ENCODE measurements at regions not wholly inside any gene's neighbourhood (a gene's known extent, or its start where the extent isn't known, plus 50 kb on each side); places are given as distances from the start of the nearest gene placed in this dataset.

DNA sequence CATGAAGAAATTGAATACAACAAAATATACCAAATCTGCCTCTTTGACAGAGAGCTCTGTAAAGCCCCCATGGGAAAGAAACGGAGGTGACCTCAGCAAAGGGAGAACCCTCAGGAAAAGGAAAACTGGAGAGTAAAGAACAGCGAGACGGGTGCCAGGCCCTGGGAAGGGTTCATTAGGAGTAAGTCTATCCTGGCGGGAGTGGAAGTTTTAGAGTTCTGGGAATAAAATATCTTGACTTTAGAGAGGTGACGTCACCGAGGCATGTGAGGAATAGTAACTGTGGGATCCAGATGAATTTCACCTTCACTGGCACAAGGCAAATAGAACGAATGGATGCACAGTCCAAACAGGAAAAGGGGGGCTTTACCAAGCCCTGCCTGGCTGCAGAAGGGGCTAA, 362.8 kb upstream of the IGFBP3 start:
- H2AFZ ChIP-seq, result peak overlapping the region; percentile 21; the same call in 1 of the 2 replicates
- no peaks in the 10 kb centered on the region for H3K27me3 ChIP-seq (ENCODE audit: insufficient read depth)
- H3K36me3 ChIP-seq (ENCODE audit: insufficient read depth), result no peaks in the 10 kb centered on the region
- no peak for TF ChIP-seq EZH2phosphoT487 (IDR thresholded peaks at IDR 0.05; ENCODE audit: unreplicated experiment)
- TF ChIP-seq JUNB (IDR thresholded peaks at IDR 0.05; ENCODE audit: unreplicated experiment), result no peak
- TF ChIP-seq STAT1 (IDR thresholded peaks at IDR 0.05; ENCODE audit: unreplicated experiment), result no peak
- TF ChIP-seq EZH2 (IDR thresholded peaks at IDR 0.05; ENCODE audit: low read depth, unreplicated experiment), result no peak
- H4K20me1 ChIP-seq (replicated peaks; ENCODE audit: insufficient read depth), result no peaks in the 10 kb centered on the region
- no peaks in the 10 kb centered on the region for H3K79me2 ChIP-seq (replicated peaks; ENCODE audit: insufficient read depth)
- no peak overlapping the region for H3K27ac ChIP-seq (ENCODE audit: low read depth)
- DNase-seq (ENCODE audit: low spot score) (peak; percentile 8), ATAC-seq (no peak)
- no peak overlapping the region for H3K4me3 Mint-ChIP-seq
- H3F3A ChIP-seq (replicated peaks; ENCODE audit: low read depth), result no peaks in the 10 kb centered on the region
- no peaks in the 10 kb centered on the region for H3K9me3 Mint-ChIP-seq
- H3K4me2 ChIP-seq, result no peak overlapping the region
- peaks cover 36% of the 10 kb centered on the region for H3K4me1 Mint-ChIP-seq
- H3K36me3 Mint-ChIP-seq (ENCODE audit: low read depth), result no peaks in the 10 kb centered on the region
- H3K4me1 ChIP-seq (ENCODE audit: insufficient read depth), result peaks cover 6% of the 10 kb centered on the region; the same call in 1 of the 2 replicates
- H3K9me2 ChIP-seq (ENCODE audit: insufficient read depth), result no peaks in the 10 kb centered on the region
- no peak overlapping the region for H3K27ac Mint-ChIP-seq
- H3K27me3 Mint-ChIP-seq (ENCODE audit: insufficient read depth, low read depth, poor library complexity), result no peaks in the 10 kb centered on the region
- no peak overlapping the region for H3K4me3 ChIP-seq

DNA sequence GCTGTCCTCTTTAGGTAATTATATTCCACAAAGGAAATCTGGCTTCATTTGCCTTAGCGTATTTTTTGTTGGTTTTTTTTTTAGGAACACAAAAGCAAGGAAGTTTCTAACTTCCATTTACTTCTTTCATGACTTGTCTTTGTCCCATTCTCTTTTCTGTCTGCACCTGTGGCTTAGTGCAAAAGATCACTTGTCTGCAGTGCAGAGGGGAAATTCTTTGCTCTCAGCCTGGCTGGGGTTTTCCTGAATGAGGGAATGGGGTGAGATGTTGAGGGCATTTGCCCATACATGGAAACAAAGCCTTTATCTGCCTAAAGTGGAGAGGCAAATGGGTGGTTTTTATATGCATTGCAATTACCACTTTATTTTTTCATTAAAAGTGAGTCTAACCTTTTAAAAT, 361.1 kb upstream of the IGFBP3 start:
- no peaks in the 10 kb centered on the region for H3F3A ChIP-seq (replicated peaks; ENCODE audit: low read depth)
- H4K20me1 ChIP-seq (replicated peaks; ENCODE audit: insufficient read depth), result no peaks in the 10 kb centered on the region
- ATAC-seq (peak; percentile 93), DNase-seq (ENCODE audit: low spot score) (peak; percentile 66)
- H3K79me2 ChIP-seq (replicated peaks; ENCODE audit: insufficient read depth), result no peaks in the 10 kb centered on the region
- Mint-ChIP-seq H3K4me3 (no peak overlapping the region), H3K27me3 (ENCODE audit: insufficient read depth, low read depth, poor library complexity) (no peaks in the 10 kb centered on the region), H3K9me3 (no peaks in the 10 kb centered on the region; the same call in 2 of the 3 replicates), H3K4me1 (peaks cover 36% of the 10 kb centered on the region), H3K36me3 (ENCODE audit: low read depth) (no peaks in the 10 kb centered on the region), H3K27ac (peak overlapping the region; percentile 57)
- peaks cover 6% of the 10 kb centered on the region; the same call in 1 of the 2 replicates for H3K4me1 ChIP-seq (ENCODE audit: insufficient read depth)
- no peak overlapping the region for H3K4me3 ChIP-seq
- H3K36me3 ChIP-seq (ENCODE audit: insufficient read depth), result no peaks in the 10 kb centered on the region
- H3K9me2 ChIP-seq (ENCODE audit: insufficient read depth), result no peaks in the 10 kb centered on the region
- H3K27ac ChIP-seq (ENCODE audit: low read depth), result peak overlapping the region; percentile 23; the same call in 1 of the 2 replicates
- H2AFZ ChIP-seq, result no peak overlapping the region
- H3K4me2 ChIP-seq, result no peak overlapping the region
- TF ChIP-seq JUNB (IDR thresholded peaks at IDR 0.05; ENCODE audit: unreplicated experiment) (no peak), POLR2AphosphoS5 (IDR thresholded peaks at IDR 0.05; ENCODE audit: low read depth) (no peak), CREB1 (CRISPR knock-in tag; IDR thresholded peaks at IDR 0.05; ENCODE audit: low read depth) (no peak), ZNF114 (CRISPR knock-in tag; IDR thresholded peaks at IDR 0.05) (no peak), STAT1 (IDR thresholded peaks at IDR 0.05; ENCODE audit: unreplicated experiment) (no peak), ZNF331 (CRISPR knock-in tag; IDR thresholded peaks at IDR 0.05; ENCODE audit: low read depth) (no peak)
- TF ChIP-seq, protein P1, sequence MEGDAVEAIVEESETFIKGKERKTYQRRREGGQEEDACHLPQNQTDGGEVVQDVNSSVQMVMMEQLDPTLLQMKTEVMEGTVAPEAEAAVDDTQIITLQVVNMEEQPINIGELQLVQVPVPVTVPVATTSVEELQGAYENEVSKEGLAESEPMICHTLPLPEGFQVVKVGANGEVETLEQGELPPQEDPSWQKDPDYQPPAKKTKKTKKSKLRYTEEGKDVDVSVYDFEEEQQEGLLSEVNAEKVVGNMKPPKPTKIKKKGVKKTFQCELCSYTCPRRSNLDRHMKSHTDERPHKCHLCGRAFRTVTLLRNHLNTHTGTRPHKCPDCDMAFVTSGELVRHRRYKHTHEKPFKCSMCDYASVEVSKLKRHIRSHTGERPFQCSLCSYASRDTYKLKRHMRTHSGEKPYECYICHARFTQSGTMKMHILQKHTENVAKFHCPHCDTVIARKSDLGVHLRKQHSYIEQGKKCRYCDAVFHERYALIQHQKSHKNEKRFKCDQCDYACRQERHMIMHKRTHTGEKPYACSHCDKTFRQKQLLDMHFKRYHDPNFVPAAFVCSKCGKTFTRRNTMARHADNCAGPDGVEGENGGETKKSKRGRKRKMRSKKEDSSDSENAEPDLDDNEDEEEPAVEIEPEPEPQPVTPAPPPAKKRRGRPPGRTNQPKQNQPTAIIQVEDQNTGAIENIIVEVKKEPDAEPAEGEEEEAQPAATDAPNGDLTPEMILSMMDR (conservative IDR thresholded peaks at IDR 0.05; ENCODE audit: low read depth in 2 of 2), result no peak
- TF ChIP-seq, protein P2, sequence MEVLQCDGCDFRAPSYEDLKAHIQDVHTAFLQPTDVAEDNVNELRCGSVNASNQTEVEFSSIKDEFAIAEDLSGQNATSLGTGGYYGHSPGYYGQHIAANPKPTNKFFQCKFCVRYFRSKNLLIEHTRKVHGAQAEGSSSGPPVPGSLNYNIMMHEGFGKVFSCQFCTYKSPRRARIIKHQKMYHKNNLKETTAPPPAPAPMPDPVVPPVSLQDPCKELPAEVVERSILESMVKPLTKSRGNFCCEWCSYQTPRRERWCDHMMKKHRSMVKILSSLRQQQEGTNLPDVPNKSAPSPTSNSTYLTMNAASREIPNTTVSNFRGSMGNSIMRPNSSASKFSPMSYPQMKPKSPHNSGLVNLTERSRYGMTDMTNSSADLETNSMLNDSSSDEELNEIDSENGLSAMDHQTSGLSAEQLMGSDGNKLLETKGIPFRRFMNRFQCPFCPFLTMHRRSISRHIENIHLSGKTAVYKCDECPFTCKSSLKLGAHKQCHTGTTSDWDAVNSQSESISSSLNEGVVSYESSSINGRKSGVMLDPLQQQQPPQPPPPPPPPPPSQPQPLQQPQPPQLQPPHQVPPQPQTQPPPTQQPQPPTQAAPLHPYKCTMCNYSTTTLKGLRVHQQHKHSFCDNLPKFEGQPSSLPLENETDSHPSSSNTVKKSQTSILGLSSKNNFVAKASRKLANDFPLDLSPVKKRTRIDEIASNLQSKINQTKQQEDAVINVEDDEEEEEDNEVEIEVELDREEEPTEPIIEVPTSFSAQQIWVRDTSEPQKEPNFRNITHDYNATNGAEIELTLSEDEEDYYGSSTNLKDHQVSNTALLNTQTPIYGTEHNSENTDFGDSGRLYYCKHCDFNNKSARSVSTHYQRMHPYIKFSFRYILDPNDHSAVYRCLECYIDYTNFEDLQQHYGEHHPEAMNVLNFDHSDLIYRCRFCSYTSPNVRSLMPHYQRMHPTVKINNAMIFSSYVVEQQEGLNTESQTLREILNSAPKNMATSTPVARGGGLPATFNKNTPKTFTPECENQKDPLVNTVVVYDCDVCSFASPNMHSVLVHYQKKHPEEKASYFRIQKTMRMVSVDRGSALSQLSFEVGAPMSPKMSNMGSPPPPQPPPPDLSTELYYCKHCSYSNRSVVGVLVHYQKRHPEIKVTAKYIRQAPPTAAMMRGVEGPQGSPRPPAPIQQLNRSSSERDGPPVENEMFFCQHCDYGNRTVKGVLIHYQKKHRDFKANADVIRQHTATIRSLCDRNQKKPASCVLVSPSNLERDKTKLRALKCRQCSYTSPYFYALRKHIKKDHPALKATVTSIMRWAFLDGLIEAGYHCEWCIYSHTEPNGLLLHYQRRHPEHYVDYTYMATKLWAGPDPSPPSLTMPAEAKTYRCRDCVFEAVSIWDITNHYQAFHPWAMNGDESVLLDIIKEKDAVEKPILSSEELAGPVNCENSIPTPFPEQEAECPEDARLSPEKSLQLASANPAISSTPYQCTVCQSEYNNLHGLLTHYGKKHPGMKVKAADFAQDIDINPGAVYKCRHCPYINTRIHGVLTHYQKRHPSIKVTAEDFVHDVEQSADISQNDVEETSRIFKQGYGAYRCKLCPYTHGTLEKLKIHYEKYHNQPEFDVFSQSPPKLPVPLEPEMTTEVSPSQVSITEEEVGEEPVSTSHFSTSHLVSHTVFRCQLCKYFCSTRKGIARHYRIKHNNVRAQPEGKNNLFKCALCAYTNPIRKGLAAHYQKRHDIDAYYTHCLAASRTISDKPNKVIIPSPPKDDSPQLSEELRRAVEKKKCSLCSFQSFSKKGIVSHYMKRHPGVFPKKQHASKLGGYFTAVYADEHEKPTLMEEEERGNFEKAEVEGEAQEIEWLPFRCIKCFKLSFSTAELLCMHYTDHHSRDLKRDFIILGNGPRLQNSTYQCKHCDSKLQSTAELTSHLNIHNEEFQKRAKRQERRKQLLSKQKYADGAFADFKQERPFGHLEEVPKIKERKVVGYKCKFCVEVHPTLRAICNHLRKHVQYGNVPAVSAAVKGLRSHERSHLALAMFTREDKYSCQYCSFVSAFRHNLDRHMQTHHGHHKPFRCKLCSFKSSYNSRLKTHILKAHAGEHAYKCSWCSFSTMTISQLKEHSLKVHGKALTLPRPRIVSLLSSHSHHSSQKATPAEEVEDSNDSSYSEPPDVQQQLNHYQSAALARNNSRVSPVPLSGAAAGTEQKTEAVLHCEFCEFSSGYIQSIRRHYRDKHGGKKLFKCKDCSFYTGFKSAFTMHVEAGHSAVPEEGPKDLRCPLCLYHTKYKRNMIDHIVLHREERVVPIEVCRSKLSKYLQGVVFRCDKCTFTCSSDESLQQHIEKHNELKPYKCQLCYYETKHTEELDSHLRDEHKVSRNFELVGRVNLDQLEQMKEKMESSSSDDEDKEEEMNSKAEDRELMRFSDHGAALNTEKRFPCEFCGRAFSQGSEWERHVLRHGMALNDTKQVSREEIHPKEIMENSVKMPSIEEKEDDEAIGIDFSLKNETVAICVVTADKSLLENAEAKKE (CRISPR knock-in tag; IDR thresholded peaks at IDR 0.05), result peak; percentile 52; the same call in 1 of the 2 replicates
- no peaks in the 10 kb centered on the region for H3K27me3 ChIP-seq (ENCODE audit: insufficient read depth)
